MG63 (cell line): ENCODE measurements at regions not wholly inside any gene's neighbourhood (a gene's known extent, or its start where the extent isn't known, plus 50 kb on each side); places are given as distances from the start of the nearest gene placed in this dataset.
"Not testable (repeated sequence)": the region's sequence is repeated elsewhere in the genome, so short reads cannot be mapped to it uniquely, and the experiment has no call there.

Experiments used
- DNase-seq: peaks from one replicate; pipeline ENCODE4 v3.0.0-alpha.2; 2020
- H3K27me3 ChIP-seq: fragments of 250-450 bp; sonication (Bioruptor Pico); 2 replicates; pipeline ENCODE4 v1.5.1; 2020; ENCODE audit warnings: mild to moderate bottlenecking, moderate library complexity
- H3K36me3 ChIP-seq: fragments of 250-450 bp; sonication (Bioruptor Pico); 2 replicates; pipeline ENCODE4 v1.5.1; 2020; ENCODE audit warnings: mild to moderate bottlenecking, moderate library complexity
- H3K4me3 ChIP-seq: fragments of 250-450 bp; sonication (Bioruptor Pico); 2 replicates; pipeline ENCODE4 v1.5.1; 2020; ENCODE audit warnings: mild to moderate bottlenecking, moderate library complexity
- H3K9me3 ChIP-seq: fragments of 250-450 bp; sonication (Bioruptor Pico); 2 replicates; pipeline ENCODE4 v1.5.1; 2020; ENCODE audit warnings: mild to moderate bottlenecking, moderate library complexity

DNA sequence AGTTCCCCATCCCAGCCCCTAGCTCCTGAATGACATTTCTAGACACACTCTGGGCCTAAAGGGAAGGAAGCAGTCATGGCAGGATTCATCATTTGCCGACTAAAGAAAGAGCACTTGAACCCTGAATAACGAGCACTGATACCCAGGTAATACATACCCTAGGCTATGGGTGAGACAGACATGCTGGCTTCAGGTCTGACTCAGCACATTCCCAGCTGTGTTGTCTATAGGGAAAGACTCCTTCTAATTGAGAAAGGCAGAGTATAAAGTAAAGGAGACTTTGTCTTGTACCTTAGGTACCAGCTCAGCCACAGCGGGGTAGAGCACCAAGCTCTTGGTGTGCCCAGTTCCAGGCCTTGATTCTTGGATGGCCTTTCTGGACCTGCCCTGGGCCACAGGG is 870.5 kb downstream of the PDCD6IP start:
- no peaks in the 10 kb centered on the region for H3K36me3 ChIP-seq
- H3K4me3 ChIP-seq: no peak overlapping the region

DNA sequence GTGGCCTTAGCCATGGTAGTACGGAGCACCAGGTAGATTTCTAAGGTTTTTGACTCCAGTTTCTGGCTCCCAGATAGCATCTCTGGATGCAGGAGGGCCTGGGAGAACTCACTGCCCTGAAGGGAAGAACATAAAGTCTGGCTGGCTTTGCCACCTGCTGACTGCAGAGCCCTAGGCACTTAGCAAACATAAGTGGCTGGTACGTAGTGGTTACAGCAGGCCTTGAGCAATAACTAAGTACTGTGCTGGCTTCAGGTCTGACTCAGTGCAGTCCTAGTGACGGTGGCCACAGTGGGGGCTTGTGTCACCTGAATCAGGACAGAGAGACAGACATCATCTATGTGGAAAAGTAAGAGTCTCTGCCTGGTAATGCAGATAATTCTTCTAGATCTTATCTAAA is 871.1 kb downstream of the PDCD6IP start:
- H3K9me3 ChIP-seq: no peaks in the 10 kb centered on the region
- H3K36me3 ChIP-seq: no peaks in the 10 kb centered on the region
- no peaks in the 10 kb centered on the region for H3K27me3 ChIP-seq
- DNase-seq: no peak
- no peak overlapping the region for H3K4me3 ChIP-seq

More for the DNA sequence above, 870.5 kb downstream of the PDCD6IP start:
- Histone ChIP-seq H3K27me3 (no peaks in the 10 kb centered on the region), H3K9me3 (no peaks in the 10 kb centered on the region)
- no peak for DNase-seq

DNA sequence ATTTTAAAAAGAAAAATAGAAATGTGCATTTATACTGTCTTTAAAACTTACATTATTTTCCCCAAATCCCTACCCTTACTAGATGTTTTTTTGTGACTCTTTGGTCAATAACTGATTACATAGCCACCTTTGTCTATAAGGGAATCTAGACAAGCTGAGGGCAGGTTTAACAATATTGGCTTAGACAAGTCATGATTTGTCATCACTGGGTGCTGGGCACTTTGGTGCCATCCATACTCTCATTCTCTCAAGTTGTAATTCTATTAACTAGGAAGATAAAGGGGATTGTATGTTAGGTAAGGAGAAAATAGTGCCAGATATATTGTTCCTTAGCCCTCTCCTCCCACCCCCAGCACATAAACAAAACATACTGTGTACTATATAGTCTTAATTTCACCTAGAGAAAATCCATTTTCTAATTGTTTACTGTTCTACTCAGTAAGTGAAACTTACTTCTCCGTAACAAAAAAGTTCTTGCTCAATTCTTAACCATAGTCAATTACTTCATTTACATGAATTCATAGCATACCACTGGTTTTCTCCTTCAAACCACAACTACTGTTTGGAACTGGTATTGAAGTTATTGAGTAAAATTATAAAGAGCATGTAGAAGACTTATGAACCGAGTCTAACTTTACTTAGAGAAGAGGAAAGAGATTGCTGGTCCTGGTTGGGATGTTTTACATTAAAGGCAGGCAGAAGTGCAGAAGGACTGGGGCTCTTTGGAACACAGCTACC is 877.1 kb downstream of the PDCD6IP start:
- no peaks in the 10 kb centered on the region for H3K27me3 ChIP-seq
- H3K36me3 ChIP-seq: no peaks in the 10 kb centered on the region
- no peak for DNase-seq
- no peaks in the 10 kb centered on the region for H3K9me3 ChIP-seq
- no peak overlapping the region for H3K4me3 ChIP-seq

DNA sequence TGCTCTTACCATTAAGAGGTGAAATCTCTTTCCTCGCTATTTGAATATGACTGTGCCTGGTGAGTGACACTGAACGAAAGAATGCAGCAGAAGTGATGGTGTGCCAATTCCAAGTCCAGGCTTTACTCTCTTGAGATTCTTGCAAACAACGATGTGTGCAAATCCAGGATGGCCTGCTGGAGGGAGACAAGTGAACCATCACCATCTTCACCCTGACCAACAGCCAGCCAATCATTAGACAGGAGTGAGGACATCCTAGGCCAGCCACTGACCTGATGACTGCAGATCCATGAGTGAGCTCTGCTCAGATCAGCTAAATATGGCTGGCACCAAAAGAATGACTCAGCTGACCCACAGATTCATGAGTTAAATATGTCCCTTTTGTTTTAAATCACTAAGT is 878.0 kb downstream of the PDCD6IP start:
- DNase-seq: no peak
- Histone ChIP-seq H3K9me3 (no peaks in the 10 kb centered on the region), H3K27me3 (no peaks in the 10 kb centered on the region), H3K36me3 (no peaks in the 10 kb centered on the region), H3K4me3 (no peak overlapping the region)

DNA sequence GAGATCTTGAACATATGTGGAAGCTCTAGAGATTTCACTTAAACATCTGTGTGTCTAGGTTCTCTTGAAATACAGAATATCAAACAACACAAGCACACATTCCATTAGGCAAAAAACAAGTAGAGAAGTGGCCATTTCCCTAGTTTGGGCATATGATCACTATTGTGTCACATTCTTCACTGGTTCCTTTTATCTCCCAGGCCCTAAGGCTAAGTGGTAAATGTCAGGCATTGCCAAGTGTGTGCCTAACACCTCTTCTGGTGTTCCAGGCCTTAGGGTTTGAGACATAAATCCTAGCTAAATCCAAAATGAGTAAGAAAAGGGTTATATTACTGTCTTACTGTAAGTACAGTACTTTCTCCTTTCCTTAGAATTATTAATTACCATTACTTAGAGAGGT is 880.1 kb downstream of the PDCD6IP start:
- no peaks in the 10 kb centered on the region for H3K36me3 ChIP-seq
- H3K27me3 ChIP-seq: no peaks in the 10 kb centered on the region
- no peak for DNase-seq
- H3K4me3 ChIP-seq: no peak overlapping the region
- H3K9me3 ChIP-seq: no peaks in the 10 kb centered on the region

DNA sequence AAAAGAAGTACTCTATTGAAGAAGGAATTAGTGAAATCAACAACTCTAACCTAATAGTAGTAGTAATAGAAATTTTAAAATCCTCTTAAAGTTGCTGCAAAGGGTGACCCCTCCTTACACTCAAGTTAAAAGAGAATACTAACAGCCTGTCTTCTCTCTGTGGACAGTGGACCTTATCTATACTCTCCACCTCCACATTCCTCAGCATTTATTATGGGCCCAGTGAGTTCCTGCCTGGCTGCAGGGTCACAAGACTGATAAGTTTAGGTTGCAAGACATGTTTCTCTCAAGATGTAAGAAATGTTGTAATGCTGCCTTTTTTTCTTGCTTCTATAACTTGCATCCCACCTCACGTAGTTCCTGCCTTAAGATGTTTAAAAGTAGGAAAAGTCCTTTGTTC is 880.6 kb downstream of the PDCD6IP start:
- not testable (repeated sequence) for H3K27me3 ChIP-seq, DNase-seq, H3K36me3 ChIP-seq, H3K4me3 ChIP-seq, H3K9me3 ChIP-seq

DNA sequence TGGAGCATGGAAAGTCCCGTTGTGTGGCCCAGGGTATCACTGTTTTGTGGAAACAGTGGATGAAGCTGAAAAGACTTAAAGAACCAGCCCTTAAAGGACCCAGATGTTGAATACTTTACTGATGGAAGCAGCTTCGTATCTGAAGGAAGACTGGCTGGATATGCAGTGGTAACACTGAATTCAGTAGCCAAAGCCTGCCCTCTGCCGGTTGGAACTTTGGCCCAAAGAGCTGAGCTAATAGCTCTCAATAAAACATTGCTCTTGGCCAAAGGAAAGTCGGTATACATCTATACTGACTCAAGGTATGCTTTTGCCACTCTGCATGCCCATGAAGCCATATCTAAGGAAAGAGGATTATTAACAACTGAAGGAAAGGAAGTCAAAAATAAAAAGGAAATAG is 885.4 kb downstream of the PDCD6IP start:
- Histone ChIP-seq H3K27me3 (no peaks in the 10 kb centered on the region), H3K9me3 (no peaks in the 10 kb centered on the region), H3K4me3 (no peak overlapping the region), H3K36me3 (no peaks in the 10 kb centered on the region)
- DNase-seq: peak; percentile 32

DNA sequence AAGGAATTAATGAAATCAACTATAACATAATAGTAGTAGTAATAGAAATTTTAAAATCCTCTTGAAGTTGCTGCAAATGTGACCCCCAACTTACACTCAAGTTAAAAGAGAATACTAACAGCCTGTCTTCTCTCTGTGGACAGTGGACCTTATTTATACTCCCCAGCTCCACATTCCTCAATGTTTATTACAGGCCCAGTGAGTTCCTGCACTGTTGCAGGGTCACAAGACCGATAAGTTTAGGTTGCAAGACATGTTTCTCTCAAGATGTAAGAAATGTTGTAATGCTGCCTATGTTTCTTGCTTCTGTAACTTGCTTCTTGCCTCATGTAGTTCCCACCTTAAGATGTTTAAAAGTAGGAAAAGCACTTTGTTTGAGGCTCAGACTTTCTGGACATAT is 888.1 kb downstream of the PDCD6IP start:
- no peak for DNase-seq
- Histone ChIP-seq H3K27me3 (no peaks in the 10 kb centered on the region), H3K9me3 (no peaks in the 10 kb centered on the region), H3K4me3 (no peak overlapping the region), H3K36me3 (no peaks in the 10 kb centered on the region)

DNA sequence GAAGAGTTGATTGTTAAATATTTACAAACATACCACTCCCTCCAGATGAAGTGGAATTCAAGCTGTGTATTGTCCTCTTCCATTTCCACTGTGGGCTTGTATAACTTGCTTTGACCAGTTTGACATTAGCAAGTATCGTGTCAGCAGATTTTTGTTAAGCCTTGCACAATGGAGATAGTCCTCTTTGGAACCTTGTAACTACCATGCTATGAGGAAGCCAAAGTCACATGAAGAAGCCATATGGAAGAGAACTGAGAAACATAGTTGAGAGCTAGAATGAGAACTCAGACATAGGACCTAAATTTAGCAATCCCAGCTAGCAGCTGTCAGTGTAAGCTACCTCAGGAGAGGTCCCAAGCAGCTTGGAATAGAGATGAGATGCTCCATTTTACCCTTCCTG is 889.2 kb downstream of the PDCD6IP start:
- DNase-seq: no peak
- no peaks in the 10 kb centered on the region for H3K27me3 ChIP-seq
- no peaks in the 10 kb centered on the region for H3K36me3 ChIP-seq
- H3K9me3 ChIP-seq: no peaks in the 10 kb centered on the region
- H3K4me3 ChIP-seq: no peak overlapping the region

DNA sequence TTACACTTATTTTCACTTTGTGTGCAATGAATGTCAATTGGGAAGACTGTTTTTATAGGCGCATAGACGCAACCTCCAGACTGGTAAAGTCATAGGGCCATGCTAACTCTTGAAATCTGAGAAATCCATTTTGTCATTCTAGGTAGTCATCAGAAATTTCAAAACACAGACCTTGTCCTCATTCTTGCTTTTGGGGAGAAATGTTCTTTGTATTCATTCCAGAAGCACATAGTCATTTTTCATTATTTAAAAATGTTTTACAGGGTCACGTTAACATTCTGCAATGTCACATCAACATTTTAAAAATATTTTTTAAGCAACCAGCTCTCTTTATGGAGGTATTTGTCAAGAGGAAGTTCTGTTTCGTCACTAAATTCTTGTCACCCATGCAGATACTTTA is 898.4 kb downstream of the PDCD6IP start:
- no peaks in the 10 kb centered on the region for H3K27me3 ChIP-seq
- H3K9me3 ChIP-seq: no peaks in the 10 kb centered on the region
- no peak for DNase-seq
- H3K4me3 ChIP-seq: no peak overlapping the region
- no peaks in the 10 kb centered on the region for H3K36me3 ChIP-seq

DNA sequence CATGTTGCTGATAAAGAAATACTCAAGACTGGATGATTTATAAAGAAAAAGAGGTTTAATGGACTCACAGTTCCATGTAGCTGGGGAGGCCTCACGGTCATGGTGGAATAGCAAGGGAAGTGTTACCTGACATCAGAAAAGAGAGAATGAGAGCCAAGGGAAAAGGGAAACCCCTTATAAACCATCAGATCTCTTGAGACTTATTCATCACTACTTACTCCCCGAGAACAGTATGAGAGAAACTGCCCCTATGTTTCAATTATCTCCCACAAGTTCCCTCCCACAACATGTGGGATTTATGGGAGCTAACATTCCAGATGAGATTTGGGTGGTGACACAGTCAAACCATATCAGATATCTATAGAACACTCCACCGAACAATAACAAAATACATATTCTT is 904.6 kb downstream of the PDCD6IP start:
- Histone ChIP-seq H3K4me3 (no peak overlapping the region), H3K9me3 (no peaks in the 10 kb centered on the region), H3K36me3 (no peaks in the 10 kb centered on the region), H3K27me3 (no peaks in the 10 kb centered on the region)
- DNase-seq: no peak

DNA sequence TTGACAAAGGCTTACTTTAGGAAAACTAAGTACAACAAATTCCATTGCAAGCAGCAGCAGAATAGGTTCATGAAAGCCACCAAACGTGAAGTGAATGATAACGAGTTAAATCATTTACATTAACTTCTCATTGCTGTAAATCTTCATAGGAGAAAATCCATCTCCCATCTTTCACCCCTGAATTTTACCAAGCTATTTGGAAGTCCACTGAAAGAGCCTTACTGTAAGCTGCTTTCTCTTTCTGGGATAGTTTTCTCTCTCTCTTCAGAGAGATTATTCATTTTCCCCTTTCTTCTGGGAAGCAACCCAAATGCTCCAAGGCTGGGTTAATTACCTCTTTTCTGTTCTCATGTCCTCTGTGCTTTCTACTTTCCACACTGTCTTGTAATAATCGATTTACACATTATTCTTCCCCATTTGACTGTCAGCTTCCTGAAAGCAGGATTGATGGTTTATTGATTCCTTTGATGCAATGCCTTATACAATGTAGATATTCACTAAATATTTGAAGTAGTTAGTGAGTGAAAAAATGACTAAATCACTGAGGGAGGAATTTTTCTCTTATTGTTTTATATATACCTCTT is 914.3 kb upstream of the ARPP21 start:
- H3K36me3 ChIP-seq: no peaks in the 10 kb centered on the region
- H3K9me3 ChIP-seq: no peaks in the 10 kb centered on the region
- H3K4me3 ChIP-seq: no peak overlapping the region
- no peak for DNase-seq
- no peaks in the 10 kb centered on the region for H3K27me3 ChIP-seq

DNA sequence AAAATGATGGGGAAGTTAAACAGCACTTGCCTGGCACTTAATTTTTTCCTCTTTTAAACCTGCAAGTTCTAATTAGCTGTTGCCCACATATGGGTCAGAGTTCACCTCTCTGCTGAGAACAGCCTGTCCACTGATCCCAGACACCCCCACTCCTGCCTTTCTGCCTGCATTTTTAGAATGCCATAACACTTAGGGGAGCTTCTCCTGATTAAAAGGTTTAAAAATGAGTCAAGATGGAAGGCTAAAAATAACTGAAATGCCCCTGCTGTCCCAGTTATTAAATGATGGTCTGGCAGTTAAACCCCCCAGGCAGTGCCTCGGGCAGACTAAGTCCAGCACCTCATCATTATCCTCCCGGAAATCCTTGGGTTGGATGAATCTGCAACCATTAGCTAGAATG is 913.6 kb upstream of the ARPP21 start:
- Histone ChIP-seq H3K27me3 (no peaks in the 10 kb centered on the region), H3K36me3 (no peaks in the 10 kb centered on the region), H3K9me3 (no peaks in the 10 kb centered on the region), H3K4me3 (no peak overlapping the region)
- DNase-seq: no peak

DNA sequence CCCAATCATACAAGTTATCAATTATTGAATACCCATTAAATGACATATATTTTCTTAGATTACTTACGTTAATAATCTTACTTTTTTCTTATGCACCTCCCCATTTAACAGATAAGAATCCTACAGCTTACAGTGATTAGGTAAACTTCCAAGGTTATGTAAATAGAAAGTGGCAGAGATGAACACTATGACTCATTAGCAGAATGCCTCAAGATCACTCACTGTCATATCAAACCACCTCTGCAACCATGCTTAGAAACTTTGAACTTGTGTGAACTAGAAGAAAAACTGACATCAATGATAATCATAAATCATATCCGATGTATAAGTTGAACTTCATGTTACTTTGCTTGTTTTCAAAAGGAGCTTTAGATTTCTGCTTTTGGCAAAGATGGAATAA is 911.6 kb upstream of the ARPP21 start:
- Histone ChIP-seq H3K36me3 (no peaks in the 10 kb centered on the region), H3K9me3 (no peaks in the 10 kb centered on the region), H3K27me3 (no peaks in the 10 kb centered on the region), H3K4me3 (no peak overlapping the region)
- DNase-seq: no peak

DNA sequence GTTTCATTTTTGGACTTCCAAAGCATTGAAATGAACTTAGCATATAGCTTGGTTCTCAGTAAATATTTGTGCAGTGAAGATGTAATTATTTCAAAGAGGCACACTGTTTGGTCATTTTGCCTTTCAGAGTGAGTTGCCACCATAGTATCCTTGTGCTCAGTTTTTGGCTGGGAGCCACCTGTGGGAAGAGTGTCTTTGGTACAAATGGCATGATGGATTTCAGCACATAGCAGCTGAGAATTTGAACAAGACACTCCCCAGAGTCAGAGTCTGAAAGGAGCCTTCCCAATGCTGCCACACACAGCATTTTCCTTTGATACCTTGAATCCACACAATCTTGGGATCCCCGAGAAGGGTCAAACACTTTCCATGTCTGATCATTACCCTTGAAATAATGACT is 897.2 kb upstream of the ARPP21 start:
- no peaks in the 10 kb centered on the region for H3K27me3 ChIP-seq
- no peaks in the 10 kb centered on the region for H3K36me3 ChIP-seq

DNA sequence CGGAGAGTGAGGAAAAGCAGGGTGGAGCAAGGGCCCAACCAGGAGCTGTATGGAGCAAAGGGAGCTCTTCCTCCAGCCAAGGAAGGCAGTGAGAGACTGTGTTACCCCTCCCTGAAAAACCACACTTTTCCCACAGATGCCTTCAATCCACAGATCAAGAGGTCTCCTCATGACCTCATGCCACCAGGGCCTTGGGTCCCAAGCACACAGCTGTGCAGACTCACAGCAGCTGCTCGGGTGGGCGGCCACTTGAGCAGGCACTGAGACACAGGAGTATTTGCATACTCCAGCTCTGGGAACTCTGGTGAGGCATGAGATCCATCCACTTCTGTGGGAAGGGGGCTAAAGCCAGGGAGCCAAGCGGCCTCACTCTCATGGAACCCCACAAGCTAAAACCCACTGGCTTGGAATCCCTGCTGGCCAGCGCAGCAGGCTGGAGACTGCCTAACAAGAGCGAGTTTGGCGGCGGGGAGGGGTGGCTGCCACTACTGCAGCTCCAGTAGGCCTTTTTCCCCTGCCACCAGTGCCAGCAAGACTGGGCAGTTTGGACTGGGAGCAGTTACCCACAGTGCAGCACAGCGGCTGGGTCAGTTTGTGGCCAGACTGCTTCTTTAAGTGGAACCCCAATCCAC is 880.6 kb upstream of the ARPP21 start:
- Histone ChIP-seq H3K27me3 (no peaks in the 10 kb centered on the region), H3K4me3 (no peak overlapping the region), H3K36me3 (no peaks in the 10 kb centered on the region), H3K9me3 (no peaks in the 10 kb centered on the region)
- DNase-seq: no peak

More for the DNA sequence above, 897.2 kb upstream of the ARPP21 start:
- Histone ChIP-seq H3K9me3 (no peaks in the 10 kb centered on the region), H3K4me3 (no peak overlapping the region)
- no peak for DNase-seq

DNA sequence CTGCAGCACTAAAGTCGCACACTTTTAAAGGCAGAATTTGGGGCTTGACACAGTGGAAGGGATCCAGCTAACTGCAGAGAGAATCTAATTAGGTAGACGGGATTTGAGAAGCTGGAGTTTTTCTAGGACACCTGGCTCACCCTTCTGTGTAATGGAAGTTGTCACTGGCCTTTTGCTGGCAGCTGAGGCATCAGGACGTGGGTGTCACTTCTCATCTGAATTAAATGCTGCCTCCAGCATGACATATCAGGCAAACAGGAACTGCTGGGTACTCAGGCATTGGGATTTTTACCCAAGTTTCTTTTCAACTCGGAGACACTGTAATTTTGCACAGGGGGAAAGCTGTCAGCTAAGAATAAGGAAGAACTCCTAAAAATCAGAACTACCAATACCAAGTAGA is 861.9 kb upstream of the ARPP21 start:
- no peaks in the 10 kb centered on the region for H3K36me3 ChIP-seq
- no peaks in the 10 kb centered on the region for H3K27me3 ChIP-seq
- H3K4me3 ChIP-seq: no peak overlapping the region
- H3K9me3 ChIP-seq: no peaks in the 10 kb centered on the region
- no peak for DNase-seq

DNA sequence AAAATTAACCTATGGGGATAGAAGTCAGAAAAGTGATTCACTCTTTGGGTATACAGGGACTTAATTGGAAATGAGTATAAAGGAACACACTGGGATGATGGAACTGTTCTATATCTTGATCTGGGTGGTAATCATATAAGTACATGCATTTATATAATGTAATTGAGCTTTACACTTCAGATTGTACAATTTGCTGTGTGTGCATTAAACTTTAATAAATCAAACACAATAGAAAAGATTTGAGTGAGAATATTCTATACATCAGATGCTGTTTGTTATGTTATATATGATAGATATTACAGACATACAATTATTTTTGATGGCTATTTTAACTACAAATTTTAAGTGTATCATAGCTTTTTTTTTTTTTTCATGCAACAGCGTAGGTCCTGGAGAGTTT is 860.2 kb upstream of the ARPP21 start:
- Histone ChIP-seq H3K9me3 (no peaks in the 10 kb centered on the region), H3K27me3 (no peaks in the 10 kb centered on the region)
- no peak for DNase-seq

More for the DNA sequence above, 860.2 kb upstream of the ARPP21 start:
- Histone ChIP-seq H3K36me3 (no peaks in the 10 kb centered on the region), H3K4me3 (no peak overlapping the region)
